WTC11 (cell line): ENCODE measurements at regions not wholly inside any gene's neighbourhood (a gene's known extent, or its start where the extent isn't known, plus 50 kb on each side); places are given as distances from the start of the nearest gene placed in this dataset.

Experiments used
- ATAC-seq: fragments of 200-7000 bp; cut with Tn5 transposase; 2 replicates; pipeline ENCODE4 v1.10.0; 2021; ENCODE audit warnings: mild to moderate bottlenecking, moderate library complexity
- CTCF ChIA-PET: fragments of 300-600 bp; sonication (Branson Sonifier 250); formaldehyde crosslinking; loops from one replicate; lab custom pipeline; 2021; ENCODE audit warnings: antibody characterized with exemption; lab: Charles Lee
- POLR2A ChIA-PET: fragments of 350-600 bp; sonication (Branson Sonifier 250); formaldehyde crosslinking; loops from one replicate; lab custom pipeline; 2021; ENCODE audit warnings: antibody characterized with exemption; lab: Charles Lee
- DNase-seq: peaks from one replicate; pipeline ENCODE4 v3.0.0; 2021; ENCODE audit warnings: low spot score
- H3K27ac Mint-ChIP-seq: 2 replicates; pipeline ENCODE4 v1.8.0; 2021; ENCODE audit warnings: mixed read lengths
- H3K27me3 Mint-ChIP-seq: 2 replicates; pipeline ENCODE4 v1.8.0; 2021; ENCODE audit warnings: low read depth, mild to moderate bottlenecking, moderate library complexity, mixed read lengths
- H3K36me3 Mint-ChIP-seq: 2 replicates; pipeline ENCODE4 v1.8.0; 2021; ENCODE audit warnings: mixed read lengths
- H3K4me1 Mint-ChIP-seq: 2 replicates; pipeline ENCODE4 v1.8.0; 2022; ENCODE audit warnings: mixed read lengths
- H3K4me3 Mint-ChIP-seq: 2 replicates; pipeline ENCODE4 v1.8.0; 2021; ENCODE audit warnings: mild to moderate bottlenecking, moderate library complexity, mixed read lengths
- H3K9me3 Mint-ChIP-seq: 2 replicates; pipeline ENCODE4 v1.8.0; 2021; ENCODE audit warnings: mixed read lengths
- CBFB ChIP-seq: sonication (generic); formaldehyde crosslinking; IDR thresholded peaks from 2 replicates; pipeline ENCODE4 v1.8.1; 2022; ENCODE audit warnings: mild to moderate bottlenecking, low read depth, missing genetic modification reagents
- E2F5 ChIP-seq: sonication (generic); formaldehyde crosslinking; IDR thresholded peaks from 2 replicates; pipeline ENCODE4 v1.8.1; 2022; ENCODE audit warnings: mild to moderate bottlenecking, moderate library complexity, missing genetic modification reagents
- ETV6 ChIP-seq: sonication (generic); formaldehyde crosslinking; IDR thresholded peaks from 2 replicates; pipeline ENCODE4 v1.8.1; 2022; ENCODE audit warnings: mild to moderate bottlenecking, missing genetic modification reagents
- FOXK1 ChIP-seq: sonication (generic); formaldehyde crosslinking; IDR thresholded peaks from 2 replicates; pipeline ENCODE4 v1.8.0; 2022; ENCODE audit warnings: mild to moderate bottlenecking, moderate library complexity, missing genetic modification reagents
- FOXP1 ChIP-seq: sonication (generic); formaldehyde crosslinking; IDR thresholded peaks from 2 replicates; pipeline ENCODE4 v1.8.0; 2022; ENCODE audit warnings: missing genetic modification reagents, mild to moderate bottlenecking, moderate library complexity, borderline replicate concordance
- KAT7 ChIP-seq: sonication (generic); formaldehyde crosslinking; IDR thresholded peaks from 2 replicates; pipeline ENCODE4 v1.8.1; 2023; ENCODE audit warnings: missing genetic modification reagents, mild to moderate bottlenecking, borderline replicate concordance
- MAX ChIP-seq: sonication (generic); formaldehyde crosslinking; IDR thresholded peaks from 2 replicates; pipeline ENCODE4 v1.8.0; 2022; ENCODE audit warnings: mild to moderate bottlenecking, missing genetic modification reagents
- MYBL2 ChIP-seq: sonication (generic); formaldehyde crosslinking; IDR thresholded peaks from 2 replicates; pipeline ENCODE4 v1.8.1; 2023; ENCODE audit warnings: mild to moderate bottlenecking, moderate library complexity, missing genetic modification reagents
- NFE2L1 ChIP-seq: sonication (generic); formaldehyde crosslinking; IDR thresholded peaks from 2 replicates; pipeline ENCODE4 v1.8.1; 2023; ENCODE audit warnings: missing genetic modification reagents
- NFYB ChIP-seq: sonication (generic); formaldehyde crosslinking; conservative IDR thresholded peaks from 2 replicates; pipeline ENCODE4 v1.8.0; 2022; ENCODE audit warnings: low read depth, missing genetic modification reagents
- SMAD4 ChIP-seq: sonication (generic); formaldehyde crosslinking; IDR thresholded peaks from 2 replicates; pipeline ENCODE4 v1.8.0; 2022; ENCODE audit warnings: mild to moderate bottlenecking, missing genetic modification reagents
- TEAD4 ChIP-seq: sonication (generic); formaldehyde crosslinking; IDR thresholded peaks from 2 replicates; pipeline ENCODE4 v1.8.0; 2022; ENCODE audit warnings: mild to moderate bottlenecking, missing genetic modification reagents
- ZNF219 ChIP-seq: sonication (generic); formaldehyde crosslinking; IDR thresholded peaks from 2 replicates; pipeline ENCODE4 v1.8.0; 2023; ENCODE audit warnings: missing genetic modification reagents, mild to moderate bottlenecking, borderline replicate concordance
- ZNF416 ChIP-seq: fragments of 250-450 bp; sonication (Bioruptor Pico); IDR thresholded peaks from 2 replicates; pipeline ENCODE4 v1.9.0; 2021; ENCODE audit warnings: mild to moderate bottlenecking, inconsistent platforms
- ZNF425 ChIP-seq: fragments of 250-450 bp; sonication (Bioruptor Pico); conservative IDR thresholded peaks from 2 replicates; pipeline ENCODE4 v1.9.0; 2021; ENCODE audit warnings: mild to moderate bottlenecking
- ZNF512 ChIP-seq: sonication (generic); formaldehyde crosslinking; IDR thresholded peaks from 2 replicates; pipeline ENCODE4 v1.8.1; 2022; ENCODE audit warnings: missing genetic modification reagents, borderline replicate concordance

- no peak overlapping the region for H3K4me3 Mint-ChIP-seq
- H3K27me3 Mint-ChIP-seq = no peaks in the 10 kb centered on the region
- H3K27ac Mint-ChIP-seq = no peak overlapping the region
- peaks cover 12% of the 10 kb centered on the region for H3K9me3 Mint-ChIP-seq
- ATAC-seq (no peak), DNase-seq (no peak)
- no peaks in the 10 kb centered on the region for H3K4me1 Mint-ChIP-seq
- TF ChIP-seq SMAD4 (CRISPR knock-in tag) = no peak
- H3K36me3 Mint-ChIP-seq = peaks cover 9% of the 10 kb centered on the region
- POLR2A ChIA-PET = no interaction called here
- CTCF ChIA-PET = interaction anchor here (0.9 to 2.0 kb wide), 3 partner anchors 8 to 255 kb away, joined by 3 to 7 read pairs (median 3); no protein-coding TSS in a partner anchor
Observed at GRCh38 chr1:29856340-29857114, 620.2 kb downstream of the PTPRU start.

GRCh38 chr1:29855561-29856160 lies 619.3 kb downstream of the PTPRU start:
- ChIA-PET CTCF (interaction anchor here (0.9 to 1.2 kb wide), 3 partner anchors 44 to 256 kb away, joined by 3 read pairs; no protein-coding TSS in a partner anchor), POLR2A (no interaction called here)
- Mint-ChIP-seq H3K36me3 (peaks cover 2% of the 10 kb centered on the region; the same call in 1 of the 2 replicates), H3K27ac (no peak overlapping the region), H3K9me3 (peaks cover 3% of the 10 kb centered on the region; the same call in 1 of the 2 replicates), H3K4me1 (no peaks in the 10 kb centered on the region), H3K27me3 (no peaks in the 10 kb centered on the region), H3K4me3 (no peak overlapping the region)
- no peak for DNase-seq
- TF ChIP-seq NFYB (no peak), ZNF219 (CRISPR knock-in tag) (no peak), FOXP1 (CRISPR knock-in tag) (no peak), TEAD4 (CRISPR knock-in tag) (no peak), KAT7 (CRISPR knock-in tag) (no peak), ETV6 (no peak), NFE2L1 (CRISPR knock-in tag) (no peak), E2F5 (CRISPR knock-in tag) (no peak), FOXK1 (no peak), SMAD4 (CRISPR knock-in tag) (no peak), CBFB (no peak)
- ATAC-seq = no peak

- H3K4me3 Mint-ChIP-seq = no peak overlapping the region
- no peak for TF ChIP-seq ZNF416 (CRISPR knock-in tag)
- TF ChIP-seq ZNF425 (CRISPR knock-in tag) = no peak
- ChIA-PET POLR2A (no interaction called here), CTCF (interaction anchor here (1.0 to 1.2 kb wide), 3 partner anchors 95 to 250 kb away, joined by 3 read pairs; no protein-coding TSS in a partner anchor)
- H3K9me3 Mint-ChIP-seq = no peaks in the 10 kb centered on the region
- DNase-seq (no peak), ATAC-seq (no peak)
- H3K4me1 Mint-ChIP-seq = no peaks in the 10 kb centered on the region
- no peaks in the 10 kb centered on the region for H3K36me3 Mint-ChIP-seq
- no peak overlapping the region for H3K27ac Mint-ChIP-seq
- no peaks in the 10 kb centered on the region for H3K27me3 Mint-ChIP-seq
Observed at GRCh38 chr1:29854700-29855276, 618.5 kb downstream of the PTPRU start.

- H3K27me3 Mint-ChIP-seq = no peaks in the 10 kb centered on the region
- ChIA-PET CTCF (interaction anchor here (0.9 to 1.1 kb wide), 2 partner anchors 150 to 232 kb away, joined by 3 read pairs; no protein-coding TSS in a partner anchor), POLR2A (no interaction called here)
- TF ChIP-seq MYBL2 (CRISPR knock-in tag) = no peak
- TF ChIP-seq MAX (CRISPR knock-in tag) = no peak
- no peak for TF ChIP-seq ZNF416 (CRISPR knock-in tag)
- no peak for TF ChIP-seq ZNF512 (CRISPR knock-in tag)
- TF ChIP-seq FOXK1 = no peak
- no peak overlapping the region for H3K27ac Mint-ChIP-seq
- DNase-seq (no peak), ATAC-seq (no peak)
- H3K4me1 Mint-ChIP-seq = no peaks in the 10 kb centered on the region
- H3K4me3 Mint-ChIP-seq = no peak overlapping the region
- H3K9me3 Mint-ChIP-seq = no peaks in the 10 kb centered on the region
- H3K36me3 Mint-ChIP-seq = no peaks in the 10 kb centered on the region
Observed at GRCh38 chr1:29853716-29854330, 617.5 kb downstream of the PTPRU start.
